Stimulated activated CD8-positive, alpha-beta memory T cell treated with anti-CD3 and anti-CD28 coated beads, Interleukin-12 subunit alpha, Interleukin-12 subunit beta, amount 100 ng/mL, for 4 hours (primary cell): ENCODE measurements at regions not wholly inside any gene's neighbourhood (a gene's known extent, or its start where the extent isn't known, plus 50 kb on each side); places are given as distances from the start of the nearest gene placed in this dataset.

ENCODE experiments used
- DNase-seq: peaks from one replicate; pipeline ENCODE4 v3.0.0-alpha.2; 2020; ENCODE audit warnings: low read depth

DNA sequence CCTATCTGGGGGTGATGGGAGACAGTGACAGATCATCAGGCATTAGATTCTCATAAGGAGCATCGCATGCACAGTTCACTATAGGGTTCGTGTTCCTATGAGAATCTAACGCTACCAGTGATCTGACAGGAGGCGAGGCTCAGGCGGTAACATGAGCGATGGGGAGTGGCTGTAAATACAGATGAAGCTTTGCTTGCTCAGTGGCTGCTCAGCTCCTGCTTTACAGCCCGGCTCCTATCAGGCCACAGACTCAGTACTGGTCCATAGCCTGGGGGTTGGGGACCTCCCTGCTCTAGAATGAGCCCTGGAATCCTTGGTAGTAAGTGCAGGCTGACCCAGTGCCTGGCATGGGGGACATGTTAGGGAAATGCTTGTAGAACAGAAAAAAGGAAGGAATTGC, 426.0 kb downstream of the TYW1 start:
- DNase-seq = no peak

DNA sequence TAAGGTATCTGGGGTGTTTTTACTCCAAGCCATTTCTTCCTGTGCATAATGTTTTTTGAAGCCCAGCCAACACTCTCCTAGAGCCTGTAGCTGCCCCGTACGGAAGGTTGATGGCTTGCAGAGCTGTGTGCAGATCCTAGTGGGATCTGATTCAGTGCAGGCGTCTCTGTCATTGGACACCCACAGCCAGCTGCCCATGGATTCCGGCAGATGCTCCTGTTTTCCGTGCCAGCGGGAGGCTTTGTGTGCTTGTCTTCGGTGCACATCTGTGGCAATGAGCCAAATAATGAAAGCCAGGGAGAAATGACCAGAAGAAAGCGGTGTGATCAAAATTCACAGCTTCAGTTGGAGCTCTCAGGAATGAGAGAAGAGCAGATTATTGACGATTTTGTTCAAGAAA, 426.4 kb downstream of the TYW1 start:
- DNase-seq = no peak

DNA sequence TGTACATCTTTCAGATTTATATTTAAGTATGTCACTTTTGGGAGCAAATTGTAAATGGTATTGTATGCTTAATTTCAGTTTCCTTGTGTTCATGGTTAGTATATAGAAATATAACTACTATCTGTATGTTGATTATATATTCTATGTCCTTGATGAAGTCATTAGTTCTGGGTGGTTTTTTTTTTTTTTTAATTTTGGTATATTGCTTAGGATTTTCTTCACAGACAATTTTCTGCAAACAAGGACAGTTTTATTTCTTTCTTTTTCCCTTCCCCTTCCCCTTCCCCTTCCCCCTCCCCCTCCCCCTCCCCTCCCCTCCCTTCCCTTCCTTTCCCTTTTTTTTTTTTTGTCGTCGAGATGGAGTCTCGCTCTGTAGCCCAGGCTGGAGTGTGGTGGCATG, 430.0 kb downstream of the TYW1 start:
- no peak for DNase-seq

GRCh38 chr7:67429735-67430134, 433.1 kb downstream of the TYW1 start:
- DNase-seq = no peak

GRCh38 chr7:67432536-67433234, 436.1 kb downstream of the TYW1 start:
- no peak for DNase-seq

DNA sequence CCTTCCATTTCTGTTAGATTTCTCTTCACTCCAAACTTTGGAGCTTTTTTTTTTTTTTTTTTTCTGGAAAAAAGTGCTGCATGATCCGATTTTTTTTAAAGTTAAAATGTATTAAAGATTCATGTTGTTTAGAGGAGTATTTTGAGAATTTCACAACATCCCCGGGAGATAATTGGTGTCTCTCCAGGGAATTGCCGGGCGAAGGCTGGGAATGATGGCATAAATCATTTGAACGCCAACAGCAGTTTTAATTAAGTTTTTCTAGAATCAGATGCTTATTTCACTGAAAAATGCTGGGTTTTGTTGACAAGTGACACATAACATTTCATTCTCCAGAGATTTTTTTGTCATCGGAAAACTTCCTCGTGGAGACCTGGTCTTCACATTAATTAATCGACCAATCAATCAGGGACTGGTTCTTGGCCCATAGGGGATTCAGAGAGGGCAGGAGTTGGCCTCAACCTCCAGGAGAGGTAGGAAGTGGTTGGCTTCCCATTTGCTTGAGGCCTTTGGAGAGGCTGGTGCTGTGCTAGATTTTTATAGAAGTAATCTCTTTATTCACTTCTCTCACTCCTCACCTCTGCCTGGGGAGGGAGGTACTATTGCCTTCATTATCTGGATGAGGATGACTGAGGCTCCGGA, 439.4 kb downstream of the TYW1 start:
- no peak for DNase-seq

- no peak for DNase-seq
These were observed 441.7 kb downstream of the TYW1 start for GRCh38 chr7:67438198-67438882.

DNA sequence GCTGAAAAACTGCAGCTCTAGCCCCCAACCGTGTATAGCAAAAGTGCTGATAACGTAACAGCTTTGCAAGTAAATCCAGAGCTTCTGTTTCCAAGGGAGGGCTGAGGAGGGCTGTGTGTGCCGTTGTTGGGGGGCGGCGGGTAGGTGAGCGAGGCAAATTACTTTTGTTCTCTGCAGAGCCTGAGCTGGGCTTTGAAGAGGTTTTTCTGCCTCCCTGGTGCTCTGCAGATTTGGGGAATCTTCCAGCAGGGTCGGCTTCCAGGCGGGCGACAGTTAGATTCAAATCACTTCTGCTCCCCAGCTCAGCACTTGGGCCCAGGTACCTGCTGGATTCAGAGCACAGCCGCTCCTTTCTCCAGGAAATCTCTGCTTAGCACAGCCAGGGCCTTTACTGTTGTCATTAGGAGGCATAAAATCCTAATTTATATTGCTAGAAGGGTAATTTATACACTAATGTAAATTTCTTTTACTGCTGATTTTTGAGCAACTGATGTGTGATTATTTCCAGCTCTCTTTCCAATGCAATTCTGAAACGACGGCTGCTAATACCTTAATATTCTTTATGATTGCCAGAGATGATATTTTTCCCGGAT, 442.4 kb downstream of the TYW1 start:
- DNase-seq = no peak

DNA sequence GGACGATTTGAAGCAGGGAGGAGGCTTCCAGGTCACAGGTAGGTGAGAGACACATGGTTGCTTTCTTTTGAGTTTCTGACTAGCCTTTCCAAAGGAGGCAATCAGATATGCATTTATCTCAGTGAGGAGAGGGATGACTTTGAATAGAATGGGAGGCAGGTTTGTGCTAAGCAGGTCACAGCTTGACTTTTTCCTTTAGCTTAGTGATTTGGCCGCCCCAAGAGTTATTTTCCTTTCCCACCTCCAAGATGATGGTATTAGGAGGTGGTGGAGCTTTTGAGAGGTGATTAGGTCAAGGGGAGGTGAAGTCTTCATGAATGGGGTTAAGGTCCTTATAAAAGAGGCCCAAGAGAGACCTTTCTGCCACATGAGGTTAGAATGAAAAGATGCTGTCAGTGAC, 443.7 kb downstream of the TYW1 start:
- no peak for DNase-seq

- no peak for DNase-seq
These were observed 449.1 kb downstream of the TYW1 start for GRCh38 chr7:67445728-67446127.

DNA sequence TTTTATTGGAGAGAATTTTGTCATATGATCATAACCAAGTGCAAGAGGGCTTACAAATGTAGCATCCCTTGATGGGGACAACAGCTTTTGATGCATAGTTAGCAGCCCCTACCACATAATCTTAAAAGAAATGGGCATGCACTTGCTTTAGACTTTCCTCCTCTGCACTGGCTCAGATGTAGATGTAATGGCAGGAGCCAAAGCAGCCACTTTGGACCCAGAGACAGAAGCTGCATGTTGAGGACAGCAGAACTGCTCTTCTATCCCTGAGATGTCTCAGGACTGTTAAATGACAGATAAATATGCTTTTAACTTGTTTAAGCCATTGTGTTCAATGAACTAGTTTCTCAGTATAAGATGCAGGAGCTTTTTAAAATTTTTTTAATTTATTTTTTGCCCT, 450.7 kb downstream of the TYW1 start:
- DNase-seq = no peak

GRCh38 chr7:67448271-67448670, 451.6 kb downstream of the TYW1 start:
- no peak for DNase-seq

GRCh38 chr7:67450171-67450570, 453.5 kb downstream of the TYW1 start:
- no peak for DNase-seq

DNA sequence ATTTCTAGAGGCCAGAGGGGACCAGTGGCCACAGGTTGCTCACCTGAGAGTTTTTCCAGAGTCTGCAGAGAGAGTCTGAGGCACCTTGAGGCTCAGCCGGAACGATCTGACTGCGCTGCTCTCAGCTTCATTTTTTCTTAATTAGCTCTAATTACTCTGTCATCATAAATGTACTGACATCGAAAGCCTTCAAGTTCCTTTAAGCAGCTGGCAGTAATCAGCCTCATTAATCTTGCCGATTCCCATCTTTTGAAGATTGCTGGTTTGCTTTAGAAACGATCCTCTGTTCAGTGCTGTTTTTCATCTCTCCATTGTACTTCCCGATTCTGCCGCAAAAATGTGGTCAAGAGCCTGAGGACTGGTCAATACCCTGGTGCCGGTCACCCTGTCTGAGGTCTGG, 454.7 kb downstream of the TYW1 start:
- DNase-seq = no peak

GRCh38 chr7:67452516-67453026, 455.9 kb downstream of the TYW1 start:
- no peak for DNase-seq

DNA sequence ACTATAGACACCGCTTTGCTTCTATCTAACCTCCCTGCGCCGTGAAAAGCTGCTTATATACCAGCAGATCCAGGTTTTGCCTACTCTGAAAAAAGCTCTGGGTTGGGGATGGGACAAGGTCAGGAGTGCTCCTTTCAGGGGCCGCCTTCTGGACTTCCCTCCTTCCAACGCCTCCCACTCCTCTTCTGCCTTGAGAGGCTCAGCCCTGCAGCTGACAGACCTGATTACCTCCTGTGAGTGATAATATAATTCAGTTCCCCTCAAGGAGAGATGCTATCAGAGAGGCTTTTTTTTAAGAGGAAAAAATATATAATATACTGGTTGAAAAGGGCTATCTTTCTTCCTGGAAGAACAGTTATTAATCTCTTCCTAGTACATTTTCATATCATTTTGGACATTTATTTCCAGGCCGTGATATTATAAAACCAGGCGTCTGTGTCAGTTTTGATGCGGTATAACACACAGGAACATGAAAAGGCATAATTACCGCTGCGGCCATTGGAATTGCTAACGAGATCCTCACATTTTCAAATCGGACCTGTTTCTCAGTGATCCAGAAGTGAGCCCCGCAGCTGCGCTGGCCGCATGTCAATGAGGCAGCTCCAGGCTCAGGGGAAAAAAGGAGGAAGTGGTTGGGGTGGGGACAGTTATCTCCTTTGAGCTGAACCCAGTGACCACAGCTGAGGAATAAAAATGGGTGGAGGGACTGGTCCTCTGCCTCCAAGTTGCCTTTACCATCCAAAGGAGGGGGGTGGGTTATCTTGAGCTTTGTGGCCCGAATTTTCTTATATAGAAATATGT, 457.1 kb downstream of the TYW1 start:
- DNase-seq = no peak

GRCh38 chr7:67455508-67455907, 458.9 kb downstream of the TYW1 start:
- DNase-seq = no peak

DNA sequence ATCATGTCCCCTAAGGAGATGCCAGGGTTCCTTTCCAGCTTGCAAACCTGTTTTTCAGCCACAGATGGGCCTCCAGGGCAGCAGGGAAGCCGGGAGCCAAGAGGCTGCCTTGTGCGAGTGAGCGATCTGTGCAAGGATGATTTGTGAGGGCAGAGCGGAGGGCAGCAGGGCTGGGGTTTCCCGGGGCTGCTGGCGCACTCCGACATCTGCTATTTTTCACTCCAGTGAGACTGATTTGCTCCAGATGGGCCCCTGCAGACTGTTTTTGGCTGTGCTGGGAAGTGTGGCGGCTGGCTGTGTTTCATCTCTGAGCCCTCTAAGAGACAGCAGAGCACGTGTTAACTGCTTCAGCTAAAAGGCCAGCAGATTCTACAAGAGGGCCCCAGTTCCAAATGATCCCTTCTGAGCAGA, 466.2 kb downstream of the TYW1 start:
- no peak for DNase-seq

- no peak for DNase-seq
These were observed 466.7 kb downstream of the TYW1 start for GRCh38 chr7:67463316-67463715.

- DNase-seq = no peak
These were observed 467.4 kb downstream of the TYW1 start for GRCh38 chr7:67463983-67464382.

GRCh38 chr7:67466109-67466508, 469.5 kb downstream of the TYW1 start:
- DNase-seq = no peak

- DNase-seq = no peak
These were observed 473.7 kb downstream of the TYW1 start for GRCh38 chr7:67470256-67470751.
